ENCODE measurements at regions not wholly inside any gene's neighbourhood (a gene's known extent, or its start where the extent isn't known, plus 50 kb on each side); places are given as distances from the start of the nearest gene placed in this dataset.

DNA sequence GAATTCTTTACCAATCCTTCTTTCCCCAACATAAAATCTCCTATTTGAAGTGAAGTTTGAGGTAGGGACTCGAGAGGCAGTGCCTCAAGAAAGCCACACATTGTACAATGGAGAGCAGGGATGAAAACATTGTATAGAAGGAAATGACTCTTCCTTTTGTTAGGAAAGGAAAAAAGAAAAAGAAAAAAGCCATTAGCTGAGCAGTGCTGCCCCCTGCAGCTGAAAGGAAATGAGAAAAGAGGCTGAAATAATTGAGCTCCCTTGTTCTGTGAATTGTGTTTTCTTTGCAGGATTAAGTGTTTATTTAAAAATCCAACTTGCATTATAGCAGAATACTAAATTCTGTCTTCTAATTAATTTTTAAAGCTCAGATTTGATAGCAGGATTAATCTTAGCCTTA lies 162.9 kb upstream of the SASH1 start:
- Histone ChIP-seq H4K20me1 (ENCODE audit: insufficient read depth, low read length) (no peaks in the 10 kb centered on the region), H3K4me3 (replicated peaks in 1 of 3; ENCODE audit: low read depth in 2 of 3, low read length in 3 of 3) (no peak overlapping the region), H3K36me3 (replicated peaks in 1 of 2; ENCODE audit: control insufficient read depth in 1 of 2, insufficient read depth in 2 of 2, low read length in 2 of 2) (no peaks in the 10 kb centered on the region), H3K9ac (ENCODE audit: insufficient read depth, low read length, poor library complexity, severe bottlenecking) (no peak overlapping the region), H3K27ac (ENCODE audit: low read depth in 1 of 2, low read length in 2 of 2) (no peak overlapping the region), H3K4me2 (replicated peaks; ENCODE audit: extremely low read depth, low read length, poor library complexity, severe bottlenecking) (no peak overlapping the region), H3K9me3 (replicated peaks in 1 of 2; ENCODE audit: control insufficient read depth in 1 of 2, insufficient read depth in 1 of 2, low read length in 2 of 2) (no peaks in the 10 kb centered on the region), H3K27me3 (ENCODE audit: control insufficient read depth in 2 of 2, insufficient read depth in 2 of 2, low read length in 2 of 2) (no peaks in the 10 kb centered on the region), H3K79me2 (ENCODE audit: insufficient read depth, low read length) (no peaks in the 10 kb centered on the region), H3K4me1 (ENCODE audit: control insufficient read depth in 1 of 2, insufficient read depth in 2 of 2, low read length in 2 of 2) (no peaks in the 10 kb centered on the region), H2AFZ (ENCODE audit: insufficient read depth, low read depth, low read length, poor library complexity, severe bottlenecking) (no peak overlapping the region)
- TF ChIP-seq, protein P1, sequence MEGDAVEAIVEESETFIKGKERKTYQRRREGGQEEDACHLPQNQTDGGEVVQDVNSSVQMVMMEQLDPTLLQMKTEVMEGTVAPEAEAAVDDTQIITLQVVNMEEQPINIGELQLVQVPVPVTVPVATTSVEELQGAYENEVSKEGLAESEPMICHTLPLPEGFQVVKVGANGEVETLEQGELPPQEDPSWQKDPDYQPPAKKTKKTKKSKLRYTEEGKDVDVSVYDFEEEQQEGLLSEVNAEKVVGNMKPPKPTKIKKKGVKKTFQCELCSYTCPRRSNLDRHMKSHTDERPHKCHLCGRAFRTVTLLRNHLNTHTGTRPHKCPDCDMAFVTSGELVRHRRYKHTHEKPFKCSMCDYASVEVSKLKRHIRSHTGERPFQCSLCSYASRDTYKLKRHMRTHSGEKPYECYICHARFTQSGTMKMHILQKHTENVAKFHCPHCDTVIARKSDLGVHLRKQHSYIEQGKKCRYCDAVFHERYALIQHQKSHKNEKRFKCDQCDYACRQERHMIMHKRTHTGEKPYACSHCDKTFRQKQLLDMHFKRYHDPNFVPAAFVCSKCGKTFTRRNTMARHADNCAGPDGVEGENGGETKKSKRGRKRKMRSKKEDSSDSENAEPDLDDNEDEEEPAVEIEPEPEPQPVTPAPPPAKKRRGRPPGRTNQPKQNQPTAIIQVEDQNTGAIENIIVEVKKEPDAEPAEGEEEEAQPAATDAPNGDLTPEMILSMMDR (IDR thresholded peaks at IDR 0.05): no peak
- no peaks in the 10 kb centered on the region for H3K36me3 Mint-ChIP-seq
- WGBS (ENCODE audit: insufficient coverage): no CpG with 5 or more reads among the region's 1 CpG
- H3K9me3 Mint-ChIP-seq: peaks cover 0 to 2% (median 0%) of the 10 kb centered on the region in 7 donors
- H3K27me3 Mint-ChIP-seq (ENCODE audit: low read depth in 3 of 3): peaks cover 3 to 4% (median 3%) of the 10 kb centered on the region in 3 donors
- H3K4me3 Mint-ChIP-seq: no peak overlapping the region
- no peak overlapping the region for H3K27ac Mint-ChIP-seq
- no peaks in the 10 kb centered on the region for H3K4me1 Mint-ChIP-seq
- DNase-seq: no peak
- intact Hi-C loops (cut with micrococcal nuclease): loop anchor here in 1 of 2 donors (10.0 kb wide), 1 partner anchor 285 kb away; no protein-coding TSS in a partner anchor

DNA sequence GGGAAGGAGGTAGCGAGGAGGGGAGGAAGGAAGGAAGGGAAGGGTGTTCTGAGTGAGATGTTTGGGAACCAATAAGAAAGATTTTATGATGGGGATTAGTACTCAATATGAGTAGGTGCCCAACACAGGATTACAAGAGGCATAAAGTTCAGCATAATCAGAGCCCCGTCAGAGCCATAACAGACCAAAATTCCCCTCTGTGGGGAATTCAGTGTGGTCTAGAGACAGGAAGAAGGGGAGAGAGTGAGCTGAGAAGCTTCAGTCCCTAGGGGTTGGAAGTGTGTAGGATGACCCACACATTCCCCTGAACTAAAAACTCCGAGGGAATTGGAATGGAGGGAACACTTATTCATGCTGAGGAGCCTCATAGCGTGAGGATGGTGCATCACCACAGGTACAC lies 160.3 kb upstream of the SASH1 start:
- no peaks in the 10 kb centered on the region for H3K4me1 ChIP-seq (ENCODE audit: control insufficient read depth in 1 of 2, insufficient read depth in 2 of 2, low read length in 2 of 2)
- Mint-ChIP-seq H3K36me3 (no peaks in the 10 kb centered on the region), H3K27me3 (ENCODE audit: low read depth in 3 of 3) (peaks cover 2 to 12% (median 3%) of the 10 kb centered on the region in 3 donors), H3K27ac (no peak overlapping the region), H3K4me1 (no peaks in the 10 kb centered on the region), H3K9me3 (peaks cover 0 to 2% (median 0%) of the 10 kb centered on the region in 7 donors), H3K4me3 (no peak overlapping the region)
- no peaks in the 10 kb centered on the region for H4K20me1 ChIP-seq (ENCODE audit: insufficient read depth, low read length)
- 87% methylated on average over 3 of the region's 4 CpGs for WGBS (ENCODE audit: insufficient coverage)
- no peaks in the 10 kb centered on the region for H3K79me2 ChIP-seq (ENCODE audit: insufficient read depth, low read length)
- H3K9me3 ChIP-seq (replicated peaks in 1 of 2; ENCODE audit: control insufficient read depth in 1 of 2, insufficient read depth in 1 of 2, low read length in 2 of 2): no peaks in the 10 kb centered on the region
- intact Hi-C loops (cut with micrococcal nuclease): no loop called here
- no peak for DNase-seq
- H3K4me2 ChIP-seq (replicated peaks; ENCODE audit: extremely low read depth, low read length, poor library complexity, severe bottlenecking): no peak overlapping the region
- H2AFZ ChIP-seq (ENCODE audit: insufficient read depth, low read depth, low read length, poor library complexity, severe bottlenecking): no peak overlapping the region
- H3K36me3 ChIP-seq (replicated peaks in 1 of 2; ENCODE audit: control insufficient read depth in 1 of 2, insufficient read depth in 2 of 2, low read length in 2 of 2): no peaks in the 10 kb centered on the region
- TF ChIP-seq, protein P1 (IDR thresholded peaks at IDR 0.05): no peak
- no peak overlapping the region for H3K4me3 ChIP-seq (replicated peaks in 1 of 3; ENCODE audit: low read depth in 2 of 3, low read length in 3 of 3)
- no peak overlapping the region for H3K9ac ChIP-seq (ENCODE audit: insufficient read depth, low read length, poor library complexity, severe bottlenecking)
- no peak overlapping the region for H3K27ac ChIP-seq (ENCODE audit: low read depth in 1 of 2, low read length in 2 of 2)
- H3K27me3 ChIP-seq (ENCODE audit: control insufficient read depth in 2 of 2, insufficient read depth in 2 of 2, low read length in 2 of 2): peaks cover 0 to 4% of the 10 kb centered on the region in 2 donors
